SIG-M5 (cell line): ENCODE measurements at regions not wholly inside any gene's neighbourhood (a gene's known extent, or its start where the extent isn't known, plus 50 kb on each side); places are given as distances from the start of the nearest gene placed in this dataset.

Experiments used
- DNase-seq: peaks from one replicate; lab custom pipeline; 2025; lab: John Stamatoyannopoulos, UW

DNA sequence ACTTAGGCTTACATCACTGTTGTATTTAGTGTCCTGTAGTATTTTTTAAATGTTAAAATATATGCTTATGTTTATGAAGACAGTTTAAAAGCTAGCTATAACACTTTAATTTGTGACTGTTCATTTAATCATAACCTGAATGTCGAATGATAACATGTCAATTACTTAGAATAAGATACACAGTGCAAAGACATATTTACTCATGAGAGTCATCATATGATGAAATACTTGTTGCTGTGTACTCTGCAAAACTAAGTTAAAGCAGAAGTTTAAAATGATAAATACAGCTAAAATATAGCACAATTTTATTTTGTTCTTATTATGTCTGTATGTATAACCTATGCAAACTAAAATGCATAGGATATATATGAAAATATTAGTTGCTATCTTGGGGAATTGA, 497.4 kb downstream of the FSCB start:
- no peak for DNase-seq

DNA sequence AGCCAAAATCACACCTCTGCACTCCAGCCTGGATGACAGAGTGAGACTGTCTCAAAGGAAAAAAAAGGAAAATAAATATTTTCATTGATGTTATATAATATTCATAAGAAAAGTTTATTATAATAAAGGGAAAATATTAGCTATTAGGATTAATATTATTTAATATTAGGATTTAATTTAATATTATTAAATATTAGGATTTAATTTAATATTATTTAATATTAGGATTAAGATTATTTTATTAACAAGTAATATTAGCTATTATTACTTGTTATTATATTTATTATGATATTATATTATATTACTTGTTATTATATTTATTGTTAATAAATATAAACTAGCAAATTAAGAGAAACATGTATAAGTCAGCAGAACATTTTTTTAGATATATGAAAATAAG, 518.1 kb downstream of the FSCB start:
- DNase-seq = no peak

DNA sequence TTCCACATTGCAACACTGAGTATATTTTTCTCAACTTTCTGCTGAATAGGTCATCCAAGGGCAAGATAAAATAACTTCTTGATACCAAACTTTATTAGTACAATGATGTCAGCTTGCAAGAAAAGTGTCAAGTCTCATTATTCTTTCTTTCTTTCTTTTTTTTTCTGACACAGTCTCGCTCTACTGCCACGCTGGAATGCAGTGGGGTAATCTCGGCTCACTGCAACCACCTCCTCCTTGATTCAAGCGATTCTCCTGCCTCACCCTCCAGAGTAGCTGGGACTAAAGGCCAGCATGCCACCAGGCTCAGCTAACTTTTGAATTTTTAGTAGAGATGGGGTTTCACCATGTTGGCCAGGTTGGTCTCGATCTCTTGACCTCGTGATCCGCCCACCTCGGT, 523.4 kb downstream of the FSCB start:
- no peak for DNase-seq

DNA sequence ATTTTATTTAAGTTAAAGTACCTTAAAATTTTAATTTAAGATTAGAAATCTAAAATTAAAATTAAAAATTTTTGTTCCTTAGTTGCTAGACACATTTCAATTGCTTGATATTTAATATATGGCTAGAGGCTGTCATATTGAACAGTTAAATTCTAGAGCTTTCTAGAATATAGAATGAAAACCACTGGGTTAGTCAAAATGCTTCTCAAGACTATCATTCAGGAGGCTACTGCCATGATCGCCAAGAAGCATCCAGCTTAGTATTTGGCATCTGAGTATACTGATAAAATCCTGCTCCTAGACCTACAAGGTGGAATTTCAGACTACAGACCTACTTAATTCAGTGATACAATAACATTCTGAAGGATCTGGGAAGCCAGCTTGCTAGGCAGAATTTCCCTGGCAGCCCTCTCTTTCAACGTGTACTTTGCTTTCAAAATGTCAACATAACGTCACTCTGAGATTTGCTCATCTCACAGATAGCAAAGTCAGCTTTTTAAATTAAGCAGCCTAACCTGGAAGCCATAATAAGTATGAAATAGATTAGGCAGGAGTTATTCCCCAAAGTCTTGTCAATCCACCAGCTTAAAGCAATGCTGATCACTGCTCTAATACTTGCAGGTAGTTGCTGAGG, 525.8 kb downstream of the FSCB start:
- DNase-seq = no peak

DNA sequence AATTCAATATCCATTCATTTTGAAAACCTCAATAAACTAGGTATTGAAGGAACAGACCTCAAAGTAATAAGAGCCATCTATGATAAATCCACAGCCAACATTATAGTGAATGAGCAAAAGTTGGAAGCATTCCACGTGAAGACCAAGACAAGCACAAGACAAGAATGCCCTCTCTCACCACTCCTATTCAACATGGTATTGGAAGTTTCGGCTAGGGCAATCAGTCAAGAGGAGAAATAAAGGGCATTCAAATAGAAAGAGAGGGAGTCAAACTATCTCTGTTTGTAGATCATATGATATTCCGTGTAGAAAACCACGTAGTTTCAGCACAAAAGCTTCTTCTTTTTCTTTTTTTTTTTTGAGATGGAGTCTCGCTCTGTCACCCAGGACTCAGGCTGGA, 550.3 kb downstream of the FSCB start:
- no peak for DNase-seq

DNA sequence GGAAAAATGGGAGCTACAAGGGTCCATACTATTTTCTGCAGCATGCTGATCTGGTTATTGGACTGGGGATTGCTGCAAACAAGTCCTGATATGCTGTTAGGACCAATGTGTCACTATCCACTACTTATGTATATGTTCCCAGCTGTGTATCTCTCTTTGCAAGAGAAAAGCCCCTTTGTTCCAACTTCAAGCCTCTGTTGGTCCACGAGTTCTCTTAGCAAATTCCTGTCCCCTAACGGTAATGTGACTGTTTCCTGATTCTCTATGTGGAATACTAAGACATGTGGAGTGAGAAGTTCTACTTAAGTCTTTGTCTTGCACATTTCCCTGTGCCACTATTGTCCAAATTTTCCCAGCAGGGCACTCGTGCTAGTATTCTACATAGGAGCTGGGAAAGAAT, 557.7 kb downstream of the FSCB start:
- DNase-seq = no peak

DNA sequence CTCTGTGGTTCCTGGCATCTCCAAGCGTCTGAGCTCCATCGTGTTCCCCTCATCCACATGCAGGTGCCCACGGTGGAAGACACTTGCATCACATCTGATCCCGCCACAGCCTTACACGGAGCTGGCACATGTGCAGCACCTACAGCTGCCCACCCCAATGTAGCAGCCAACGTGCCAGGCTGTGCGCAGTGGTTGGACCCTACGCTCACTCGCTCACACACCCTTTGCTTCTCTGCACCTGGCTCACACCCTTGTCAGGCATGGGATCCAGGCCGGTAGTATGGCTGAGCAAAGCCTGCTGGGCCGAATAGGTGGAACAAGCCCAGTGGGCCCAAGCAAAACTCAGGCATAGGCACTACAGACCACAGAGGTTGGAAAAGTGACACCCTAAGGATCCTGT, 567.2 kb downstream of the FSCB start:
- DNase-seq = no peak

DNA sequence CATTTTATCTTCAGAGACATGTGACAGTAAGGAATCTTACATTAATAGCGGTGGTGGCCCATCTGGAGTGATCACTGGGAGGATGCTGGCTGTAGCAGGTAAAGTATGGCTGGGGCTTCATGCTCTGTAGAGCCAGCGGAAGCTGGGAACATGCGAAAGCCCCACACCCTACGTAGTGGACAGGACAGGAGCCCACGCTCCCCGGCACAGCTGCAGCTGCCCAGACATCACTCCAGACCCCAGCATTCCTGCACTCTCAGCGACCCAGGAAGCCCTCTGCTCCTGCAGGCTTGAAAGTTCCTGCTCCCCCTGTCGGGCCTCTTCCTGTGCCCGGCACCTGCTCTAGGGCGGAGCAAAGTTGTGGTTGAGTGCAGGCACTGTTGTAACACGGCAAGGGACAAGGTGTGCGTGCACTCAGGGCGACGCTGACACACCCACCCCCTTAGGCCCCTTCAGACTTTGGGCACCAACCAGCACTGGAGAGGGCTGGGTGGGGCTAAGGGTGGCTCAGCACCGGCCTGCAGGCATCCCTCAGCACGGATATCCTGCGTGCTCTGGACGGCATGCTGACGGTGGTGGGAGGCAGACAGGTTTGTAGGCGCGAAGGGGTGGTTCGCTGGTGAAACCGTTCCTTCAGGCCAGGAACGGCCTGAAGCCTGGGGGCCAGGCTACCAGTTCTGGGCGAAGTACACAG, 568.3 kb downstream of the FSCB start:
- no peak for DNase-seq

DNA sequence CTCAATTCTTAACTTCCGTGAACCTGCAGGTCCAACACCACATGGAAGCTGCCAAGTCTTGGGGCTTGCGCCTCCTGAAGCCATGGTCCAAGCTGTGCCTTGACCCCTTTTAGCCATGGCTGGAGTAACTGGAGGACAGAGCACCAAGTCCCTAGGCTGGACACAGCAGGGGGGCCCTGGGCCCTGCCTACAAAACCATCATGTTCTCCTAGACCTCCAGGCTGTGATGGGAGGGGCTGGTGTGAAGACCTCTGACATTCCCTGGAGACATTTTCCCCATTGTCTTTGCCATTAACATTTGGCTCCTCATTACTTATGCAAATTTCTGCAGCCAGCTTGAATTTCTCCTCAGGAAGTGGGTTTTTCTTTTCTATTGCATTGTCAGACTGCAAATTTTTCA, 570.1 kb downstream of the FSCB start:
- no peak for DNase-seq

DNA sequence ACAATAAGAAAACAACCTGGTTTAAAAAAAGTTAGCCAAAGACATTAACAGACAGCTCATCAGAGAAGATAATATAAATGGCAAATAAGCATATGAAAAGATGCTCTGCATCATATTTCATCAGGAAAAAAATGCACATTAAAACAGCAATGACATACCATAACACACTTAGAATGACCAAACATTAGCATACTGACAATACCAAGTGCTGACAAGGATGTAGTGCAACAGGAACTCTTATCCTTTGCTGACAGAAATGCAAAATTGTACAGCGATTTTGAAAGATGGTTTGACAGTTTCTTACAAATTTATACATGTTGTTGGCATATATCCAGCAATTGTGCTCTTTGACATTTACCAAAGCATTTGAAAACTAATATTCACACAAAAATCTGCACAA, 573.0 kb downstream of the FSCB start:
- no peak for DNase-seq

DNA sequence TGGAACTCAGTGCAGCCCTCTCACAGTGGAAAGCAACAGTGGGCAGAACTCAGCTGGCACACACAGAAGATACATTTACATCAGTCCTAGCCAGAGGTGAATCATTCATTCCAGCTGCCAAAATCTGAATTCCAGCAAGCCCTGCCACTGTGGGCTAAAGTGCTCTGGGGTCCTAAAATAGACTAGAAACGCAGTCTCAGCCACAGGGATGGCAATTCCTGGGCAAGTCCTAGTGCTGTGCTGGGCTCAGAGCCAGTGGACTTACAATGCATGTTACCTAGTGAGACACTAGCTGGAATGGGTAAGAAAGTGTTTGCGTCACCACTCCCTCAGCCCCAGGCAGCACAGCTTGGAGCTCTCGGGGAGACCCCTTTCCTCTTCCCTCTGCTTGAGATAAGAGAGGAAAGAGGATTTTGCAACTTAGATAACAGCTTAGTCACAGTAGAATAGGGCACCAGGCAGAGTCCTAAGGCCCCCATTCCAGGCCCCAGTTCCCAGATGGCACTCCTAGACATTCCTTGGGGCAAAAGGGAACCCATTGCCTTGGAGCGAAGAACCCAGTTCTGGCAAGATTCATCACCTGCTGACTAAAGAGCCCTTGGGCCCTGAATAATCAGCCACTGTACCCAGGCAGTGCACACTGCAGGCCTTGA, 592.9 kb downstream of the FSCB start:
- DNase-seq = no peak

DNA sequence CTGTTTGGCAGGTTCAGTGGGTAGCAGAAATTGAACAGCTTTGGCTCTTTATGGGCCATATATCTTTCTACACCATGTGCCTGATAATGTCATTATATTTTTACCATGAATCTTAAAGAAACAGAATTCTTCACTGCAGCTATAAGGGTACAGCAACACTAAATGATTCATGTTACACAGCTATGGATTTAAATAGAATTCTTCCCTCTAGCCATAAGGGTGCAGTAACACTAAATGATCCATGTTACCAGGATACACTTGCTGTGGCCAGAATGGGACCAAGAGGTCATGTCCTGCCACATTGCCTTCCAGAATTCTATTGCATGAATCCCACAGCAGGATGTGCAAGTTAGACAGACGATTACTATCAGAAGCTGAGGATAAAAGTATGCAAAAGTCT, 603.9 kb downstream of the FSCB start:
- DNase-seq = no peak

DNA sequence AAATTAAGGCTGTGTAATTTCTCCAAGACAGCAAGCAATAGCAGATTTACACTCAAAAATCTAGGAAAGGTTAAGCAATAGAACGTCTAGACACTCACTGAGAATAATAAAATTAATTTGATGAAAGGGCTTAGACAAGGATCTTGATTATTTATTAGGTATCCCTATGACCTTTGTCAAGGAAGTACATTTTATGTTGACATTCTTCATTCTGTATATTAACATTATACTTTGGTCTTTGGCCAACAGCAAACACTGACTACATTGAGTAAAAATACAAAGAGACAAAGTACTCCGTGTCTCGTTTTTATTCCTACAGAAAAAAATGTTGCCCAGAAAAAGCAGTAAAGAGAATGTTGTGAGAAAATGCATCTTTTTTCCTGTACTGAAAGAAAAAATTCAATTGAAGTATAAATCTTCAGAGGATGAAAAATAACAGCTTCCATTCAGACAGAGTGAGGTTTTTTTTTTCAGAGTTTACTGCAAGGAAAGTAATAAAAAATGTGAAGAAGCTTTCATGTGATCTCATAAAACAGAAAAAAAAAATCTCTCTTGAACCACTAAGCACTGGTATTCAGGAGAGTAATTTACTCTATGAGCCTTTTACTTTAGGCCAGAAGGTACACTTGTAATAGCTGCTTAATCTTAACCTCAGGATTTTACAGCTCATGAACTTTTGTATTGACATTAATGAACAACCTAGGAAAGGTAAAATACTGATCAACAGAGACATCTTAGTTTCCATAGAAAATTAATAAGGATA, 605.0 kb downstream of the FSCB start:
- no peak for DNase-seq

DNA sequence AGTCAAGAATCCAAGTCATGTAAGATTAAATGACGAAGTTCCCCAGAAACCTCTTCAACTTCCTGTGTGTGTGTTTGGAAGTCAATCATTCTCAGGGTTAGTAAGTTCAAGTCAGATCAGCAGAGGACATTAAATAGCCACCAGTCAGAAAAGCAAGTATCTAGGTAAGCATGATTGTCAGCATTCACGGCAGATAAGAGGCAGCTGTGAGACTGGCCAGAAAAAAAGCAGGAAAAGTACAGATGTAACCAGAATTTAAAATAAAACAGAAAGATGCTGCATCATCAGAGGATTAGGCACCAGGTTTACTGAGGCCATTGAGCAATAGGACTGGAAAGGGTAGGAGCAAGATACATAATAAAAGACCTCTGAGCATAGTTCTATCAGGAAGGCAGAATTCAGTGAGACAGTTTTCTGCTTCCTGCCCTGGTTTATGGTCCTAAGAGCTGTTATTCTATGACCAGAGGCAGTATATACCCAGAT, 606.9 kb downstream of the FSCB start:
- DNase-seq = no peak

DNA sequence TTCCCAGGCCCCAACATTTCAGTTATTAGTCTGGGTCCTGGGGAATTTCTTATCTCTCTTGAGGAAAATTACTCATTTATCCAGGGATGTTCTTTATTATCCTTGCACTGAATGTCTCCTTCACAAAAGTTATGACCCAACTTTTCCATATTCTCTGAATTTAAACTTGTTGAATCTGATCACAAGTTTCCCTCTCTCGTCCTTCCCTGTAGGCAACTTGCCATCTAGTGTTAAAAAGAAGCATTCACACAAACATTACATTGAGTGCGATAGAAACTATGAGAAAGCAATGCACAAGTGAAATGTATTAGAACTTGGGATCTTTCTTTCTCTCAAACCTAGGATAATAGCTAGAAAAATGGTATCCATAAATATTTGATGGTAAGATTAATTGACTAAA, 608.4 kb downstream of the FSCB start:
- DNase-seq = no peak

DNA sequence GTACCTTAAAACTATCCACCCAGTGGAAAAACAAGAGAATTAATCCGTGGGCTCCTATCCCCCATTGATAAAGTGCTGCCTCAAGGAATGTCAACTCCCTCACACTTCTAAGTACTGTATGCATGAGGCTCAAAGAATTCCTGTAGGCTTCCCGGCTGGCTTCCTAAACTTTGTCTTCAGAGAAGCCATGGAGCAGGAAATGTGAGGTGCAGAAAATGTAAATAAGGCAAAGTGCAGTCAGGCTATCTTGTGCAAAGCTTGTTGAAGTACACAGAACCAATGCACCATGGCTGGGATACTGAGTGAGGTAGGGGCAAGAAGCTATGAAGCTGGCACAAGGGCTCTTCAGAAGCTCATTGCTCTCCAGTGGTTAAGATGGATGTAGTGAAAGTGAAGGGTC, 611.0 kb downstream of the FSCB start:
- DNase-seq = no peak

DNA sequence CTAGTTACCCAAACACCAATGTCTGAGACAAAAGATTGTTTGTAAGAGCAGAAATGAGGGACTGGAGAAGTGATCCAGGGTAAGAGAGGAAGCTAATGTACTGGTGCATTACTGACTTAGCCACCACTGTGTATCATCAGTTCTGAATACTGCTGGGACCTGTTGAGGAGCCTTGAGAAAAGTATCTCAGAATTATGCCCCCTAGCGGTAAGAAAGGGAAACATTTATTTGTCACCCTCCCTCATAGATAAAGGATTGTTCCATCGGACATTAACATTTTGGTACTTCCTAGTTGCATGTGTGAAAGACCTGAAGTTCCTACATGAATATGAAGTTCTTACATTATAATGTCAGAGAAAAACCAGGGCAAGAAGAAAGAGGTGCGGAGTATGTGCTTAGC, 612.5 kb downstream of the FSCB start:
- no peak for DNase-seq

DNA sequence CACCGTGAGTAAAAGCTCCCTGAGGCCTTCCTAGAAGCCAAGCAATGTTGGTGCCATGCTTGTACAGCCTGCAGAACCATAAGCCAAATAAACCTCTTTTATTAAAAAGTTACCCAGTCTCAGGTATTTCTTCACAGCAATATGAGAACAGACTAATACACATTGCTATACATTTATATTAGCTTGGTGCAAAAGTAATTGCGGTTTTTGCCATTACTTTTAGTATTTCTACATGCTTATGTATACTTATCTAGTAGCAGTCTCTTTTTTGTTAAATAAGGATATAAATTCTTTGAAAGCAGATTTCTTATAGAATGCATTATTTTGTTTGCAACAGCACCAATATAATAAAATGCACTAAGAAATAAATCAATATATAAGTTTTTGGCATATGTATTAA, 619.6 kb downstream of the FSCB start:
- DNase-seq = no peak

DNA sequence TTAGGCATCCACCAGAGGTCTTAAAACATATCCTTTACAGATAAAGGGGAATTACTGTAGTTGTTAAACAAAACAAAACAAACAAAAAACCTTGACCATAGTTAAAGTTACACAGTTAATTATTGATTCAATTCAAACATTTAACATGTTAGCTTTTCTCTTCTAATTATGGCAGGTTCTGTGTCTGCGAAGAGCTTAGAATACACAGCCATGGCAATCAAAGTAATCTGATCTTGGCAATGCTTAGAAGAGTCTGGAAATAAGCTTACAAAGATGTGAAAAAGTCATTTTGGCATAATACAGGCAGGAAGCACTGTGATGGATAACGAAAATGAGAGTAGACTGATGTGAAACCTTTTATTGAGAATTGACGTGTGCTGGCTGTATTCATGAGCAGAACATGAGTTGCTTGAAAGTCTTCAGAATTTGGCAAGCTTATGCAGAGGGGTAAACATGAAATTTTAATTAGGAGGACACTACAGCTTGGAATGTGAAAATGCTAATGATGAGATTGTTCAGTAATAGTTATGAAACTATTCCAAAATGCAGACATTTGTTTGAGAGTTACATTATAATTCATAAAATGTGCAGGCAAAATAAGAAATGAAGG, 629.6 kb downstream of the FSCB start:
- no peak for DNase-seq

DNA sequence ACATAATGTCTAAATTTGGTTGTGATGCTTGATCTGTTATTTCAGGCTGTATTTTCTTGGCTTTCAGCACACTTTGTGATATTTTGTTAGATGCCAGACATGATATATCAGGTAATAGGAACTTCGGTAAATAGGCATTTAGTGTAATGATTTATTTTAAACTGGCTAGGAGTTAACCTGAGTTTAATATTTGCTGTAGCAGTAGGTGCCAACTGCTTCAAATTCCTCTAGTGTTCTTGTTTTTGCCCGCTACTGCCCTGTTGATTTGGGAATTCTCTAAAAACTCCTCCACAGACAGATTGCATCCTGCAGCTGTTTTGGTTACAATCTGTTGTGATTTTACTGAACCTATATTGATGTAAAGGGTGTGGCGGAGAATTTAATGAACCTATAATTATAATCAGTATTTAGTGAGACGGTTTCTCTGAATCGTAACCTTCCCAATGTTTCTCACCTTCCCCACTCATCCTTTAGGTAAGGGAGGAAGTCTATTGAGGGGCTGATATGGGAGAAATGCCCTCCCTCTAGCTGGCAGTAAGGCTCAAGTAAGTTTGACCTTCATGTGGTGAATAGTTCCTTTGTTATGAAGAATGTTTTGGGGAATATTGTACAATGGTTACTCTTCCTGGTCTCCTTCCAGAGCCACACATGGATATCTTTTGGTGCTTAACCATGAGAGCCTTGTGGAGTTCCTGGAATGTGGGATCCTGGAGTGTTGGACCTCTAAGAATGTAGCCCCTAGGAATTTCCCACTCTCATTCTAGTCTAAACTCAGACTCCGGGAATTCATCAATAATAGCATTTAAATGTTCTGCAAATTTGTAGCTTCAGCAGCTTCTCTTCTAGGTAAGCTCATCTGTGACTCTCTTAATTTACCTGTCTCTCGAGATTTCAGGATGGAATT, 634.1 kb downstream of the FSCB start:
- DNase-seq = no peak

DNA sequence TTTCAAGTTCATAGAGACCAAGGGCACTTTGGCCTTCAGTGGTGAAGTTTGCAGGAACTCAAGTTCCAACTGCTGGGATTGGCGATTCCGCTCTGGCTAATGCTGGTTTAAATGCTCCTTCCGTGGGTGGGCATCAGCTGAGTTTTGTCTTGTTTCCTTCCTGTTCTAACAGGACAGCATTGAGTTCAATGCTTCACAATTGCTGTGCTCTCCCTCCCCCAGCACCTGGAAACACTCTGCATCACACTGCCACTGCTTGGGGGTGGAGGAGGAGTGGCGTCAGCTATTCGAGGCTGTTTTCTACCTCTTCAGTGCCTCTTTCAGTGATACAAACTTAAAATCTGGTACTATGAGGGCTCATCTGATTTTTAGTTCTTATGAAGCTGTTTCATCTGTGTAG, 634.9 kb downstream of the FSCB start:
- DNase-seq = no peak
